DMS153 treated with DMSO at 0.1 percent for 48 hours (cell line): ENCODE measurements at regions not wholly inside any gene's neighbourhood (a gene's known extent, or its start where the extent isn't known, plus 50 kb on each side); places are given as distances from the start of the nearest gene placed in this dataset.
A peak's percentile ranks its signal among the peaks of the same experiment; 100 is the strongest.
"Not testable (repeated sequence)": the region's sequence is repeated elsewhere in the genome, so short reads cannot be mapped to it uniquely, and the experiment has no call there.

Experiments
- DNase-seq: peaks from one replicate; lab custom pipeline; 2025; ENCODE audit not compliant: unreplicated experiment; lab: John Stamatoyannopoulos, UW

DNA sequence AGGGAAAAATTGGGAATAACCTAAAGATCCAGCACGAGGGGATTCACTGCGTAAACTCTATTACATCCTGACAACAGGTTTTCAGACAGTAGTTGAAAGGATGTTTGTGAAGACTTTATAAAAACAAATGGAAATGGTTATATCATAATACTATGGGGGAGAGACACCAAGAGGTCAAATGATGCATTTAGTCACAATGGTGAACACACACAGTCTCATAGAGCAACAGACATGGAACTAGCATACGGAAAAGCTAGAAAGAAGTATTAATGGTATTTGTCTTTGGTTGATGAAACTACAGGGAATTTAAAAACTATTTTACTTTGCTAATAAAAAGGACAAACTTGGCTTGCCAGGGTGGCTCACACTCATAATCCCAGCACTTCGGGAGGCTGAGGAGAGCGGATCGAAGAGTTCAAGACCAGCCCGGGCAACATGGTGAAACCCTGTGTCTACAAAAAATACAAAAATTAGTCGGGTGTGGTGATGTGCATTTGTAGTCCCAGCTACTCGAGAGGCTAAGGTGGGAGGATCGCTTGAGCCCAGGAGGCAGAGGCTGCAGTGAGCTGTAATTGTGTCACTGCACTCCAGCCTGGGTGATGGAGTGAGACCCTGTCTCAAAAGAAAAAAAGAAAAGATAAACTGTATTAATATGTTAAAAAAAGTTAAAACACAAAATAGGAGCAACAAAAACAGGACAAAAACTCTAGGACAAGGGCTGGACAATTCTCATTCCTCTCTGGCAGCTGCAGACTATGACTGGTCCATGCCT is 94.8 kb downstream of the MYCN start:
- DNase-seq, result no peak

- DNase-seq, result no peak
Measured at GRCh38 chr2:16034151-16034974, 94.0 kb downstream of the MYCN start.

- DNase-seq, result no peak
Measured at GRCh38 chr2:16033032-16033293, 92.6 kb downstream of the MYCN start.

DNA sequence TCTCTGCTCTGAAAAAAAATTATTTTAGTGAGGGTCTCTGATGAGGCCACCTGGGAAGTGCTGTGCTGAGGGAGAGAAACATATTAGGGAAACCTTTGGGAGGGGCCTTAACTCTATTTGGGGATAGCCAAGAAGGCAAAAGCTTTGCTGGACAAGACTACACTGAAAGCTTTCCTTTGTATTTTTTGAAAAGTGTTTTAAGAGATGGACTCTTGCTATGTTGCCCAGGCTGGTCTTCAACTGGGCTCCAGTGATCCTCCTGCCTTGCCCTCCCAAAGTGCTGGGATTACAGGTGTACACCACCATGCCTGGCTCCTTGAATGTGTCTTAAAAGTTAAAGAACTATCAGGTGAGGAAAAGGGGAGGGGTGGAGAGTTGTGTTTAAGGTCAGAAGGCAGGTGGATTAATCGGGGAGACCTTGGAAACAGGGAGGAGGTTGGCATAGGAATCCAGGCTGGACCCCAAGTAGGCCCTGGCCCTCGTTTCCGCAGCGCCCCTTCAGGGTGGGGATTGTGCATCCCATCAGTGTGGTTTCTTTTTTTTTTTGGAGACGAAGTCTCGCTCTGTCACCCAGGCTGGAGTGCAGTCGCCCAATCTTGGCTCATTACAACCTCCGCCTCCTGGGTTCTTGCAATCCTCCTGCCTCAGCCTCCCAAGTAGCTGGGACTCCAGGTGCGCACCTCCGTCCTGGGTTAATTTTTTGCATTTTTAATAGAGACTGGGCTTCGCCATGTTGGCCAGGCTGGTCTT is 92.1 kb downstream of the MYCN start:
- DNase-seq, result no peak

GRCh38 chr2:16031848-16032159 is 91.5 kb downstream of the MYCN start:
- DNase-seq, result peak; percentile 76

DNA sequence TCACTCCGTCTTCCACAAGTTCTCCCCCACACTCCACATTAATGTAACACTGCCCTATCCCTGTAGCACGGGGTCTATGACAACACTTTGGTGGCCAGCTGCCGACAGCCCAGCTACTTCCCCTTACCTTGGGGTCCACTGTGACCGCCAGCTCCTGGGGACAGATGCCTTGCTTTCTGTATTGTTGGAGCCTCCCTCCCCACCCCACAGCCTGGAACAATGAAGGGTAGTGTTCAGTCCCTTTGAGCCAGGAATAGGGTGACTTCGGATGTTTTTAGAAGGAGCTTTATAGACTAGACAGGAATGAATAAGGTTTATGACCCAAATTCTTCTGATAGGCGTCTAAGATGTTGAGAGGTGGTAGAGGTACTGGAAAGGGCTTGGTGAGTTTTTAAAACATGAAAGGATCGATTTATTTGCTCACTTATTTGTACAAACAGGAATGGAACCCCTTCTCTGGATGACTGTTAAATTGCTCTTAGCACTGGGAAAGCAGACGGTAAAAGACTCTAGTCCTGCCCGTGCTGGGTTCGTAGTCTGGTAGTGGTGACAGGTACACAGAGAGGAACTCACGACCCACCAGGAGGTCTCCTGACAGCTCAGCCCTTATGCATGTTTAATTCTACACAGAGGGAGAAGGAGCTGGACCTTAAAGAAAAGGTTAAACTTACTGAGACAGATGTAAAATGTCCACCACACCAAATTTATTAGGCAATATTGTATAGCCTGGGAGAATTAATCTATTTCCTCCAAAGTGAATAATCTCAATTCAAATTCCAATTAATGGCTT is 90.9 kb downstream of the MYCN start:
- no peak for DNase-seq

DNA sequence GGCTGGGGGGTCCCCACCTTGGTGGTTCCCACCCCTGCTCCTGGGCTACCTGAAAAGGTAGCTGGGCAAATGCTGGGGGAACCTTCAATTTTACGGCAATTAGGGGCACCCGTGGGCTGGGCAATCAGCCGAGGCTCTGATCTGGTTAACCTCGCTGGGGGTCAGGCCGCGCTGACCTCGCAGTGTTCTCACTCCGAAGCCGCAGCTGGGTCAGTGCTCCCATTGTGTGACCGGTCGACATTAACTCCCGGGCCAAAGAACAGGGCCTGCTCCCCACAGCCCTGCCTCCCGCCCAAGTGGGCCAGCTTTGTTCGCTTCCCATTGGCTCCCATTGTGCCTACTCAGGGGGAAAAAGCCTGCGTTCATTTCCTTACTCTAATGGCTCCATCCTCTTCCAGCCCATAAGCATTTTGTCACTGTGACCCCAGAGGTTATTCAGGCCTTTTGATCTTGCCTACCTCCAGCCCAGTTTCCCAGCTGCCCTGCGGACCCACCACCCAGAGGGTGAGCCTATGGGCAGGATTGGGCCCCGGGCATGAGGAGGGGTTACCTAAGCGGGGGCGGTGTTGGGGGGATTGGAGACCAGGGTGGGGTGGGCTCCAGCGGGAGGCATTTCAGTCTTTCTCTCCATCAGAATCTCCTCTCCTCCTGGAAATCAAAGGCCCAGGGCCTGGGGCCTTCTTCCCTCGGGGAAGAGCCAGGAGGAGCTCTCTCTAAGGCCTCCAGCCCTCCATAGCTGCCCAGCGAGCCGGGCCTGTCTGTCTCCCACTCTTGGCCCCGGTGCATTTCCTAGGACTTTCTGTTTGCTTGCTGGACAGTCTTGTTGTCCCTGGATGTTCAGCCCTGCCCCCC is 90.1 kb downstream of the MYCN start:
- DNase-seq, result no peak

- DNase-seq, result no peak
Measured at GRCh38 chr2:16028644-16029043, 88.3 kb downstream of the MYCN start.

- DNase-seq, result no peak
Measured at GRCh38 chr2:16026816-16027501, 86.6 kb downstream of the MYCN start.

GRCh38 chr2:16025876-16026640 is 85.7 kb downstream of the MYCN start:
- DNase-seq, result no peak

GRCh38 chr2:16025211-16025875 is 85.0 kb downstream of the MYCN start:
- DNase-seq, result no peak

- DNase-seq, result not testable (repeated sequence)
Measured at GRCh38 chr2:16024628-16025027, 84.3 kb downstream of the MYCN start.

DNA sequence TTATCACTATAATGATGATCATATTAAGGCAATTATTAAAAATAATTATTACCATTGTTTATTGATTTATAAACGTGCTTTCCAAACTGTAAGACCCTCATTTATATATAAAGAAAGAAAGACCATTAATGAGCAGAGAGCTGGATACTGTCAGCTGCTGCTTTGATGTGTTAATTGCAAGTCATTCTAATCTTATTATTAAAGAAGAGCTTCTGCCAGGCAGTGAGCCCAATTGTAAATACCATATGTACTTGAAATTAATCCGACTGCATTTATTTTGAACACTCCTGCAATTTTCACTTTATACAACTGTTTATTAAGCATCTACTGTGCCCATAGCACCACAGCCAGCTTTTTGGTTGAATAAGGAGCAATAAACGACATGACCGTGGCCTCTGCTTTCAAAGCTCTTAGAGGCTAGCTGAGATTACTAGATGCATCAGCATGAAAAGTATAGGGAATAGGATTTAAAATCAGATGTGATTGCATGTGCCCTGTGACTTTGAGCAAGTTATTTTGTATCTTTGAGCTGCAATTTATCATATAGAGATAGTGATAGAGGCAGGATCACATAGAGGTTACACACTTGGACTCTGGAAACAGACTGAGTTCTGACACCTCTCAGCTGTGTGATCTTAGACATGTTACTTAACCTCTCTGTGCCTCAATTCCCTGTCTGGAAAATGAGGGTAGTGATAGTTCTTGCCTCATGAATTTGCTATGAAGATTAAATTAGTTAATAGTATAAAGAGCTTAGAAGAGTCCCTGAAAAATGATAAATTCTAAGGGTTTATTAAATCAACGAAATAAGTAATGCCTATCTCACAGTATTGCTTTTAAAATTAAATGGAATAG is 83.4 kb downstream of the MYCN start:
- no peak for DNase-seq

DNA sequence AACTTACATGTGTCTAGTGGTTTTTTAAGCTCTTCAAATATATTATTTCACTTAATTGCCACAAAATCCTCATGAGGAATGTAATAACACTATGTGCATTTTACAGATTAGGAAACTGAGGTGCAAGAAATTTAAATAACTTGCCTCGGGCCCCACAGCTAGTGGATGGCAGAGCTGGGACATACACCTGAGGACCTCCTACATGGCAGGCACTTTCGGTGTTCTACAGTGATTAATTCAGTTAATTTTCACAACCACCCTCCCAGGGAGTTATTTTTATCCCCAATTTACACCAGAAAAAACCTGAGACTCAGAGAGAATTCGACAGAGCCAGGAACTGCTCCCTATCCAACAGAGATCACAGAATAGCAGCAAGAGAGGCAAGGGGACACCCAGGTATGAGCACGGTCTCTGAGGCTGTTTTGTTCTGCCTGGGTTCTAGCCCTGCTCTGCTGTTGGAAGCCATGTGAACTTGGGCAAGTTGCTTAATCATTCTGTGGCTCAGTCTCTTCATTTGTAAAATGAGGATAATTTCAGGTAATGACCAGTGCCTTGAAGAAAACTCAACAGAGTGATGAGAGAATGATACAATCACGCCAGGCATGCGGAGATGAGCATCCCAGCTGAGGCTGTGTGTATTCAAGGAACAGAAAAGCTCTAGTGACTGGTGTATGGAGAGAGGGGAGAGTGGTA is 82.3 kb downstream of the MYCN start:
- no peak for DNase-seq

- no peak for DNase-seq
Measured at GRCh38 chr2:16021611-16022363, 81.4 kb downstream of the MYCN start.

- DNase-seq, result no peak
Measured at GRCh38 chr2:16020389-16021008, 80.1 kb downstream of the MYCN start.
